ENCODE measurements at regions not wholly inside any gene's neighbourhood (a gene's known extent, or its start where the extent isn't known, plus 50 kb on each side); places are given as distances from the start of the nearest gene placed in this dataset.

GRCh38 chr12:65653946-65654629 is 170.2 kb upstream of the HMGA2 start:
- no peak for DNase-seq (ENCODE audit: low spot score)

GRCh38 chr12:65655074-65655493 is 169.2 kb upstream of the HMGA2 start:
- DNase-seq (ENCODE audit: low spot score): no peak

- peak; percentile 56 for DNase-seq (ENCODE audit: low spot score)
These were observed 168.0 kb upstream of the HMGA2 start for GRCh38 chr12:65656156-65656882.

GRCh38 chr12:65656891-65657351 is 167.4 kb upstream of the HMGA2 start:
- peak; percentile 52 for DNase-seq (ENCODE audit: low spot score)

GRCh38 chr12:65657635-65658034 is 166.6 kb upstream of the HMGA2 start:
- DNase-seq (ENCODE audit: low spot score): no peak

GRCh38 chr12:65658360-65658759 is 165.9 kb upstream of the HMGA2 start:
- no peak for DNase-seq (ENCODE audit: low spot score)

GRCh38 chr12:65659681-65660080 is 164.6 kb upstream of the HMGA2 start:
- no peak for DNase-seq (ENCODE audit: low spot score)

- DNase-seq (ENCODE audit: low spot score): no peak
These were observed 164.2 kb upstream of the HMGA2 start for GRCh38 chr12:65660096-65660495.

- no peak for DNase-seq (ENCODE audit: low spot score)
These were observed 163.4 kb upstream of the HMGA2 start for GRCh38 chr12:65660836-65661235.

GRCh38 chr12:65662590-65662989 is 161.7 kb upstream of the HMGA2 start:
- no peak for DNase-seq (ENCODE audit: low spot score)

- no peak for DNase-seq (ENCODE audit: low spot score)
These were observed 161.2 kb upstream of the HMGA2 start for GRCh38 chr12:65663097-65663496.

GRCh38 chr12:65663648-65664047 is 160.6 kb upstream of the HMGA2 start:
- no peak for DNase-seq (ENCODE audit: low spot score)

GRCh38 chr12:65664715-65665250 is 159.5 kb upstream of the HMGA2 start:
- DNase-seq (ENCODE audit: low spot score): no peak

GRCh38 chr12:65665817-65666216 is 158.5 kb upstream of the HMGA2 start:
- no peak for DNase-seq (ENCODE audit: low spot score)

- no peak for DNase-seq (ENCODE audit: low spot score)
These were observed 157.4 kb upstream of the HMGA2 start for GRCh38 chr12:65666876-65667275.

- DNase-seq (ENCODE audit: low spot score): no peak
These were observed 156.4 kb upstream of the HMGA2 start for GRCh38 chr12:65667932-65668331.

GRCh38 chr12:65668981-65669695 is 155.1 kb upstream of the HMGA2 start:
- no peak for DNase-seq (ENCODE audit: low spot score)

GRCh38 chr12:65670775-65671174 is 153.5 kb upstream of the HMGA2 start:
- no peak for DNase-seq (ENCODE audit: low spot score)

GRCh38 chr12:65672441-65672840 is 151.8 kb upstream of the HMGA2 start:
- DNase-seq (ENCODE audit: low spot score): no peak

- no peak for DNase-seq (ENCODE audit: low spot score)
These were observed 151.1 kb upstream of the HMGA2 start for GRCh38 chr12:65673156-65673690.

- DNase-seq (ENCODE audit: low spot score): no peak
These were observed 150.6 kb upstream of the HMGA2 start for GRCh38 chr12:65673732-65674131.

GRCh38 chr12:65675141-65675621 is 149.1 kb upstream of the HMGA2 start:
- DNase-seq (ENCODE audit: low spot score): no peak
